GM19324 (cell line): ENCODE measurements at regions not wholly inside any gene's neighbourhood (a gene's known extent, or its start where the extent isn't known, plus 50 kb on each side); places are given as distances from the start of the nearest gene placed in this dataset.

ENCODE experiments used
- ATAC-seq: cut with Tn5 transposase; IDR thresholded peaks from one replicate; pipeline ENCODE4 v1.9.1; 2021; ENCODE audit warnings: mild to moderate bottlenecking, moderate library complexity; ENCODE audit not compliant: unreplicated experiment, low FRiP score

DNA sequence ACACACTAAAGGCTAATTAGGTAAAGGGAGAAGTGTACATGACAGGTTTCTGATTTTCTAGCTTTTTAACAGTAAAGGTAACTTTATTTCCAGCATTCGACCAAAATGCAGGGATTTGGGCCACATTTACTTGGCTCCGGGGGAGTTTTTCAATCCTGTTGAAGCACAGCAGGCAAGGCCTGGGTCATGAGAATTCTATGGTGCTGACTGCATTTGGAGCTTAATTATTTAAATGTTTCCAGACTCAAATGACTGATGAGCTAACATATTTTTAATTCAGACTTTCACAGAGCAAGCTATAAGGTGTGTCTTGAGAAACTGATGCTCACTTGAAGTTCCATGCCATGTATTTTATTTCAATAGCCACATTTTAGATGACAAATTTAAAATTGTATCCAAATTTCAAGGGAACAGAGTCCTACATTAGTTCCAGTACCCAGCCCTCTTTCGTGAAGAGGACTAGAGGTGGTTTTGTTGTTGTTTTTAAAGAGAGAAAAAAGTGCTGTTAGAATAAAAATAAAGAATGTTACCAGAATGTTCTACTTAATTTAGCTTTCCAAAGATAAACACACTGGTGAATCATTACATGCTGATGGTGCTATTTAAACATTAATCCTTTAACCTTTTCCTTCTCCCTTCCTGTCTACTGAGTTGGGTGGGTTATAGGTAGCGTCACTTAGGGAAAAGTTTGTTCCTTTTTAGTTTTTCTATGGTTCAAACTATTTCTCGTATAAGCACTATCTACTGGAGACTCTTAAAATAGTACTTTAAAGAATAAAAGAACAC is 82.3 kb upstream of the PHACTR2 start:
- no peak for ATAC-seq

DNA sequence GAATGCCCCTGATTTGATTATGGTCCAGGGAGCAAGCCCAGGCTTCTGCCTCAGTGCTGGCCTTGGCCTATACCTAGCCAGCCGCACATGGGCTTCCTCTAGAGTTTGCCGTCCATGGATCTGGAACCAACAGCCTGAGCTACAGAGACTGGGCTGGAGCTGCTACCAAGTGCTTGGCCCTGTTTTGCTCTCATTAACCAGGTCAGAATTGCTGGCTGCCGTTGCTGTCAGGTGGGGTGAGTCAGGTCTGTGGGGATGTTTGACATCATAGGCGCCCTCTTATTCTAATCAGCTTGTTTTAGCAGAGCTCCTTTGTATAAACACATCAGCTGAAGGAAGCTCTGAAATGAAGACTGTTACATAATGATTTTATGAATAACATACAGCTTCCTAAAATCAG is 83.1 kb upstream of the PHACTR2 start:
- no peak for ATAC-seq

DNA sequence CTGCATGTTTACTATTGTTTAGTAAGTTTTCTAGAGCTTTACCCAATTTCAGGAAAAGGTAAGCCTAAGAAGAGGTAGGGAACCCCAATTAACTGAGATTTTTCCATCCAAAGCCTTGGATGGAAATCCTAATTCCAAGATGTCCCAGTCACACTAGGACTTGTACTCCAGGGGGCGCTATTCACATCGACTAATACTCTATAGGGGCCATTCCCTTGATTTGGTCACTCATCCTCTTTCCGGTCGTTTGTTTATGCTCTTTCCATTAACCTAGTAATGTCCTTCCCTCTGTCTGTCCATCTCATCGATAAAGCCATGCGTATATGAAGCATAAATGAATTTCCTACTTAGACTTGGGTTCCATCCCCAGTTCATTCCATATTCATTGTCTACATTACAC is 80.8 kb upstream of the FUCA2 start:
- no peak for ATAC-seq

GRCh38 chr6:143591441-143591840 is 79.9 kb upstream of the FUCA2 start:
- no peak for ATAC-seq

DNA sequence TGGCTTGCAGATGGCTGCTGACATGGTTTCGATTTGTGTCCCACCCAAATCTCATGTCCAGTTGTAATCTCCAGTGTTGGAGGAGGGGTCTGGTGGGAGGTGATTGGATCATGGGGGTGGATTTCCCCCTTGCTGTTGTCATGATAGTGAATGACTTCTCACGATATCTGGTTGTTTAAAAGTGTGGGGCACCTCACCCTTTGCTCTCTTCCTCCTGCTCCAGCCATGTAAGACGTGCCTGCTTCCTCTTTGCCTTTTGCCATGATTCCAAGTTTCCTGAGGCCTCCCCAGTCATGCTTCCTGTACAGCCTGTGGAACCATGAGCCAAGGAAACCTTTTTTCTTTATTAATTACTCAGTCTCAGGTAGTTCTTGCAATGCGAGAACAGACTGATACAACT is 77.6 kb upstream of the FUCA2 start:
- no peak for ATAC-seq

DNA sequence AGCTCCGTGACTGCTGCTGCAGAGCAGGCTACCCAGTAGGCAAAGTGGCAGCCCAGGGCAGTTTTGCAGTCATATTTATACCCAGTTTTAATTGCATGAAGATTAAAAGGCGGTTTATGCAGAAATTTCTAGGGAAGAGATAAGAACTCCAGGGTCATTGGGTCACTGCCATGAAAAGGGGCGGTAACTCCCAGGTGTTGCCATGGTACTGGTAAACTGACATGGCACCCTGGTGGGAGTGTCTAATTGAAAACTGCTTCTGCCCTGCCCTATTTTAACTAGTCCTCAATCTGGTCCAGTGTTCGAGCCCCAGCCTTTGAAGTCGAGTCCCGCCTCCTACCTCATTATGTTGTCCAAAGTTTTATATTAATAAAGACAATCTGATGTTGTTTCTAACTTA is 75.0 kb upstream of the FUCA2 start:
- ATAC-seq, result no peak

- ATAC-seq, result no peak
Measured at GRCh38 chr6:143585716-143586115, 74.2 kb upstream of the FUCA2 start.

- ATAC-seq, result no peak
Measured at GRCh38 chr6:143585241-143585640, 73.7 kb upstream of the FUCA2 start.

DNA sequence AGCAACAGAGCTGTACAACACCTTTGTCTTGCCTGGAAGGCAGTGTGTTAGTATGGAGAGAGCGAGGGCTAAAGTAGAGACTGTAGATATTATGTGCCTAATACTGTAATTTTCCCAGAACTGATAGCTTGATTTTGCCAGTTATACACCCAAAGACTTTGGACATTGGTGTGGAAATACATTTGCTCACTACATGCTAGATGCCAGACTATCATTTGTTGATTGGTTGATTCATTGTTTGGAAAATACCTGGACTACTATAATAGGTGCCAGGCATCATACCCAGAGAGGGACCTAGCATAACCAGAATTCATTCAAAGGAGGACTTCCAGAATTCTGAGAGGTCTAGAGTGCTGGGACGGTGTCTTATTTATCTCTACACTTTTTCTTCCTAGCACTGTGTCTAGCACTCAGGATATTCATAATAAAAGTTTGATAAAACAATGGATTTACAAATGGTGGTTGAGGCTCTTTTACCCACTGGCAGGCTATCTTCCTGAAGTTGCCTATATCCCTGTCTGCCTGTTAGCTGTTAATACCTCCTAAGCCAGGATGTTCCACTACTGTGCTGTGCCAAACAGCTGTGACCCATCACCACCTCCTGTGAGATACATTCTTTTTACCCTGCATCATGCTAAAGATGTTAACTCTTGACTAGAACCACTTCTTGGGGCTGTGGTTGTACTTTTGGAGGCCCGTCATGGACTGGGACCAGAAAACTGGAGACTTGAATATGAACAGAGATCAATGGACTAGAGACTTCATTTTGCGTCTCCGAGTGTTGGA is 72.2 kb upstream of the FUCA2 start:
- no peak for ATAC-seq

- no peak for ATAC-seq
Measured at GRCh38 chr6:143581835-143582480, 70.4 kb upstream of the FUCA2 start.

DNA sequence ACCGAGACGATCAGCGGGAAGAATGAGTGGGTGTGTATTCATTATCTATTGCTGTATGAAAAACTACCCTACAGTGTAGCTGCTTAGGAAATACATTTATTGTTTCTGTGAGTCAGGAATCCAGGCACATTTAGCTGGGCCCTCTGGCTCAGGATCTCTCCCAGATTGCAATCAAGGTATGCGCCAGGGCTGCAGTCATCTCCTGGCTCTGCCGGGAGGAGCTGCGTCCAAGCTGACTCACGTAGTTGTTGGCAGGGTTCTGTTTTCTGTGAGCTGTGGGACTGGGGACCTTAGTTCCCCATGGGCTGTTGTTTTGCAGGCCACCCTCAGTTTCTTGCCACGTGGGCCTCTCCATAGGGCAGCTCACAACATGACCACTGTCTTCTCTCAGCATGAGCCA is 68.2 kb upstream of the FUCA2 start:
- no peak for ATAC-seq

DNA sequence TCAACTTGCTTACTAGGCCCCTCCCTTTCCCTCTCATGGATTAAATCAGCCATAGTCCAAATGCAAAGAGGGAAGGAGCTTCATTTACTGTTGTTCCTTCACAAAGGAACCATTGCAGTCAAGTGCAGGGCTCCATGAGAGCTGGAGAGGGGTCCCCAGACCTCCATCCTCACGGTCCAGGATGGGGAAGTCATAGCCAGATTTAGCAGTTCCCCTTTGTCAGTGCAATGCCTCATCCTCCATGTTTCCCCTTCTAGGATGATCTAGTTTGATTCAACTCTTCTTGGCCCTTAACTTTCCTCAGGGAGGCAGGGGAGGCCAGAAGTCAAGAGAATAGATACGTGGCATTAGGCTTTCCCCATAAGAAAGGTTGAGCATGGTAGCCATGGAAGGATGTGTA is 66.5 kb upstream of the FUCA2 start:
- ATAC-seq, result no peak

DNA sequence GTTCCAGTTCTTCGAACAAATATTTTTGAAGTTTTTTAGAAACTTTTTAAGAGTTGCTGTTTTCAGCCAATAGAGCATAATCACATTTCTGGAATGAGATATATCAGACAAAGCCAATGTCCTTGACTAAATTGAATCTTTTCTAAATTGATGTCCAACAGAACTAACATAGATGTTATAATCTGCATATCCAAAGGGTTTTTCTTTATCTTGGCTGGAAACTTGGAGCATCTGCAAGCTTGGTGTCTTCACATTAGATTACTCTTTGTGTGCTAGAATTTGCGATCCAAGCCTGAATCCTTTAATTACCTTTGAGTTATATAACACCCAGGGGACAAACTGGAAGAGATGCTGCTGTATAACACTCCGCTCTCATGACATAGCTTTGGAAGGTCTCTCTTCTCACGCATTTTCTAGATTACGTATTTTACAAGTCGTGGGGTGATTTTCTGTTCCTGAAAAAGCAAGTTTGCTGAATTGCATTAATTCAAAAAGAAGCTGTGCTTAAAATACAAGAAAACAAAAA is 64.4 kb upstream of the FUCA2 start:
- ATAC-seq, result no peak

DNA sequence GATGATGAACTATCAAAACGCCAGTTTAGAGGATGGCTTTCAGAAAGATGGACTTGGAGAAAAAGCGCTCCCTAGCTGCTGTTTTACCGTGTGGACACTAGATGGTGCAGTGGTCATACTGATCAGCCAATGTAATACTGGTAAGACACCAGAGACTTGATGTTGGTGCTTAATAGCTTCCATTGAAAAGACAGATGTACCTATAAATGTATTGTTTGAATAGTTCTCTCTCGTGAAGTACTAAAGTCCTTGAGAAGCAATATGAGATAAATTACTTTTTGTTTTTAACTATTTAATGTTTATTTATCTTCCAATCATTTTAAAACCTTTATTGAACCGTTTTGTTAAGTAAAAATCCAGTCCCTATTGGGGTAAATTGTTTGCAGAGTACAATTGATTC is 63.9 kb upstream of the FUCA2 start:
- peak; percentile 78 for ATAC-seq

DNA sequence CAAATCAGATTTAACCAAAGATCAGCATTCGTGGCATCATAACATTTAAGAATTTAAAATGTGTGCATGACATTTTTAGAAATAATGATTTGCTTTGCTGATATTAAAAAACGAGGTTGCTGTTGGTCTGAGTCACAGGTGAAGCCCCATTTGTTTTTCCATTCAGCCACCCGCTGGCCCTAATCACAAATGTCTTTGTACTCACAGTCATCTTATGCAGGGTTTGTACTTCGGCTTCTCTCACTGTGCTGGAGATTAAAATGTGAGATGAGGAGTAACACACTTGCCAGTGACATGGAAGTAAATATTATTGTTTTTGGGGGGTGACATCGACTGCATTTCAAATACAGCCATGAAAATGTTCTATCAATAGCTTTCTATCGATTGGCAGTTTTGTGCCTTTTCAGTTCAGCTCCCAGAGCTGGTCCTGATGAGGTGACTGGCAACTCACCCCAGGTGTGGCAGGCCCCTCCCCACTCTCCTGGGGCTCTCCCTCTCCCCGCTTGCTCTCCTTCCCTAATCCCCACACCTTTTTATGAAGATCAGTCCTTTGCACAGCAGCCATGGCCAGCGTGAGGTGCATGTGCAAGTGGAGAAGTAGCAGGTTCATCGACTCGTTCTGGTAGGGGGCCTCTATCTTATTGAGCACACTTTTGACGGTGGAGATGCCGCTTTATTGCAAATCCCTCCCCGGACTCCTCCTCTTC is 58.8 kb upstream of the FUCA2 start:
- ATAC-seq, result no peak

DNA sequence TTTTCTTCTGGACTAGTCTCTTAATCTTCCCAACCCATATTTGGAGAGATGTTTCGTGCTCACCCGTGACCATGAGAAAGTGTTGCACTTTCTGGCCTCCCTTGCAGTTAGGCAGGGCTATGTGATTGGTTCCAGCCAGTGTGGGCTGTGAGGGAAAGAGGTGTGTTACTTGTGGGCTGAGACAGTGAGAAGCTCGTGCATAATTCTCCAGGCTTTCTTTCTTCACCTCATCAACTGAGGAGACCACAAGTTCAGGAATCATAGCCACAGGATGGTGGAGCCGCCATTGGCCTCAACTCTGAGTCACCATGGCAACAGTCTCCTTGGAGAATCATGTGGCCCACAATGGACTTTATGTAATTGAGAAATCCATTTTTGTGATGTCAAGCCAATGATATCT is 57.5 kb upstream of the FUCA2 start:
- no peak for ATAC-seq

DNA sequence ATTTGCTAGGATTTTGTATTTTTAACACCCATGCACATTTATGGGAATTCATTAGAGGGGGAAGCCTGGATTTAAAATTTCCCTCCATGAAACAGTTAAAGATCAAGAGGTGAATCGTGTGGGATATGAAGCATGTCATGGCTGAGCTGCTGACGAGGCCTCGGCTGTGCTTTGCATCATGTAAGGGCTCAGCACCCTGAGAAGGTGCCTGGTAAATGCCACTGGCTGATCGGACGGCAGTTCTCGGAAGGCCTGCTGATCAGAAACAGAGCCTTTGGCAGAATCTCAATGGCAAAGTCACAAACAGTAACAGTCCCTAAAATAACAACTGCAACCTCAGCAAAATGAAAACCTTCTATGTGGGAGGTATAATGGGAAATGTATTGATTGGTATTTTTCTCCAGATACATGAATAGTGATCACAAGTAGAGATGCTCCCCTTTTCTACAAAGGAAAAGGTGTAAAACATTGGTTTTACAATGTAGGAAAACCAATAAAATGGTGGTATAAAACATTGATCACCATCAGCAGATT is 53.0 kb upstream of the FUCA2 start:
- no peak for ATAC-seq

GRCh38 chr6:143562143-143562542 is 50.6 kb upstream of the FUCA2 start:
- no peak for ATAC-seq
